Upper lobe of right lung (tissue), 1 donor: ENCODE measurements at regions not wholly inside any gene's neighbourhood (a gene's known extent, or its start where the extent isn't known, plus 50 kb on each side); places are given as distances from the start of the nearest gene placed in this dataset.
"Not testable (repeated sequence)": the region's sequence is repeated elsewhere in the genome, so short reads cannot be mapped to it uniquely, and the experiment has no call there.

Experiments used
- ATAC-seq: fragments of 200-7000 bp; cut with Tn5 transposase; one replicate; pipeline ENCODE4 v1.9.1; 2020; ENCODE audit warnings: mild to moderate bottlenecking, moderate library complexity
- DNase-seq: peaks from one replicate; pipeline ENCODE4 v3.0.0-alpha.2; 2020
- H3K27ac ChIP-seq: fragments of 200-600 bp; one replicate; pipeline ENCODE4 v1.8.0; 2022
- H3K27me3 ChIP-seq: fragments of 200-600 bp; one replicate; pipeline ENCODE4 v1.8.0; 2022; ENCODE audit warnings: mild to moderate bottlenecking
- H3K36me3 ChIP-seq: fragments of 200-600 bp; one replicate; pipeline ENCODE4 v1.8.0; 2022
- H3K4me1 ChIP-seq: fragments of 200-600 bp; one replicate; pipeline ENCODE4 v1.8.0; 2022
- H3K4me3 ChIP-seq: fragments of 200-600 bp; one replicate; pipeline ENCODE4 v1.8.0; 2022; ENCODE audit warnings: mild to moderate bottlenecking
- H3K9me3 ChIP-seq: fragments of 200-600 bp; one replicate; pipeline ENCODE4 v1.8.0; 2022
- intact Hi-C: fragments of 100-400 bp; cut with DNase I; formaldehyde crosslinking; loops from one replicate; pipeline ENCODE4 v1.11.0; 2022
- TF ChIP-seq, protein P1 (sequence below): fragments of 200-600 bp; IDR thresholded peaks from one replicate; pipeline ENCODE4 v1.8.0; 2022; ENCODE audit warnings: antibody characterized with exemption
- donor health status: DM: no; HTN: yes; CAD: no; lungs with severe emphysema.

DNA sequence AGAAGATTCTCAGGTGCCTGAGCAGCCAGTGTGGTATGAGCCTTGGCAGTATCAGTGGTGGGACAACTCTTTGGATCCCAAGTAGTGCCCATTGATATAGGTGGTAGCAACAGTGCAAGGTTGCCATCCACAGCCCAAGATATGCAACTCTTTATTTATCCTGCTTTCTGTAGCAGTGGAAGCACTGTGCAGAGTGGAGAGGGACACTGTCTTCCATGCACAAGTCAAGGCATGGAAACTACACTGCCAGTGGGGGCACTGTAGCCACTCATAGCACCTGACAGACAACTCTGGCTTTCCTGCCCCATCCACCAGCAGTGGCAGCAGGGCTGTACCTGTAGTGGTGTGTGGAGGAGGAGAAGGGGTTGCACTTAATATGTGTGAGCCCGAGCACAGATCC lies 409.6 kb upstream of the TMEFF2 start:
- intact Hi-C loops = no loop called here
- DNase-seq (no peak), ATAC-seq (peak; percentile 26)
- TF ChIP-seq, protein P1, sequence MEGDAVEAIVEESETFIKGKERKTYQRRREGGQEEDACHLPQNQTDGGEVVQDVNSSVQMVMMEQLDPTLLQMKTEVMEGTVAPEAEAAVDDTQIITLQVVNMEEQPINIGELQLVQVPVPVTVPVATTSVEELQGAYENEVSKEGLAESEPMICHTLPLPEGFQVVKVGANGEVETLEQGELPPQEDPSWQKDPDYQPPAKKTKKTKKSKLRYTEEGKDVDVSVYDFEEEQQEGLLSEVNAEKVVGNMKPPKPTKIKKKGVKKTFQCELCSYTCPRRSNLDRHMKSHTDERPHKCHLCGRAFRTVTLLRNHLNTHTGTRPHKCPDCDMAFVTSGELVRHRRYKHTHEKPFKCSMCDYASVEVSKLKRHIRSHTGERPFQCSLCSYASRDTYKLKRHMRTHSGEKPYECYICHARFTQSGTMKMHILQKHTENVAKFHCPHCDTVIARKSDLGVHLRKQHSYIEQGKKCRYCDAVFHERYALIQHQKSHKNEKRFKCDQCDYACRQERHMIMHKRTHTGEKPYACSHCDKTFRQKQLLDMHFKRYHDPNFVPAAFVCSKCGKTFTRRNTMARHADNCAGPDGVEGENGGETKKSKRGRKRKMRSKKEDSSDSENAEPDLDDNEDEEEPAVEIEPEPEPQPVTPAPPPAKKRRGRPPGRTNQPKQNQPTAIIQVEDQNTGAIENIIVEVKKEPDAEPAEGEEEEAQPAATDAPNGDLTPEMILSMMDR = no peak
- Histone ChIP-seq H3K36me3 (no peaks in the 10 kb centered on the region), H3K9me3 (no peaks in the 10 kb centered on the region), H3K4me1 (no peaks in the 10 kb centered on the region), H3K4me3 (no peak overlapping the region), H3K27me3 (no peaks in the 10 kb centered on the region), H3K27ac (no peak overlapping the region)

DNA sequence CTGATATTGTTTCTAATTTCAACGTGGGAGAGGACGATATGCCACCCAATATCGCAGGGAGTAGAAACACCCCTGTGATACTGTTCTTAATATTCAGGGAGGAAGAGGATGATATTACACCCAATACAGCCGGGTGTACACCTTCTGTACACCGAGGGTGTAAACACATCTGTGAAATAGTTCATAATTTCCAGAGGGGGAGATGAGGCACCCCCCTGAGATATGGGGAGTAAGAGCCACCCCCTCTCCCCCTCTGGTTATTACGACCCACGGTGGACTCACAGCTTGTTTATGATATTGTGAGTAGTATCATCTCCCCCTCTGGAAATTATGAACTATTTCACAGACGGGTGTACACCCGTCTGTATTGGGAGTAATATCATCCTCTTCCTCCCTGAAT lies 403.9 kb upstream of the TMEFF2 start:
- H3K4me3 ChIP-seq, H3K4me1 ChIP-seq, ATAC-seq, DNase-seq, H3K9me3 ChIP-seq, H3K36me3 ChIP-seq, intact Hi-C loops, H3K27me3 ChIP-seq, H3K27ac ChIP-seq: not testable (repeated sequence)

DNA sequence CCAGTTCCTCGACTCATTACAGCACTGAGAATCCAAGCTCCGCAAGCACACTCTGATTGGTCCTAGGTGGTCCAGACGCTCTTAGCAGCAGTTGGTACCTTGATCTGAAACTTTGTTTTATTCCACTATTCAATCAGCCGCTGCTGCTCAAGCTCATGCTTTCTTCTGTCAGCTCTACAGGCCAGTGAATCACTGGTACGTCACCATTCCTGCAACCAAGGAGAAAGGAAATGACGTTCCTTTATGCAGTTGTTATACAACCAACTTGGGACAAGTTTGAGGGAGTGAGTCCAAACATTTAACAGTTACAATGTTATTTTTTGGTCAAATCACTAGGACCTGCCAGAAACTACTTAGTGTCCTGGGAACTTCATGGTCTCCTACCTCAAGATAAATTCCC lies 398.8 kb upstream of the TMEFF2 start:
- TF ChIP-seq, protein P1 = no peak
- Histone ChIP-seq H3K9me3 (no peaks in the 10 kb centered on the region), H3K27me3 (no peaks in the 10 kb centered on the region), H3K36me3 (no peaks in the 10 kb centered on the region), H3K27ac (no peak overlapping the region), H3K4me1 (no peaks in the 10 kb centered on the region), H3K4me3 (no peak overlapping the region)
- DNase-seq (no peak), ATAC-seq (no peak)
- intact Hi-C loops = no loop called here

DNA sequence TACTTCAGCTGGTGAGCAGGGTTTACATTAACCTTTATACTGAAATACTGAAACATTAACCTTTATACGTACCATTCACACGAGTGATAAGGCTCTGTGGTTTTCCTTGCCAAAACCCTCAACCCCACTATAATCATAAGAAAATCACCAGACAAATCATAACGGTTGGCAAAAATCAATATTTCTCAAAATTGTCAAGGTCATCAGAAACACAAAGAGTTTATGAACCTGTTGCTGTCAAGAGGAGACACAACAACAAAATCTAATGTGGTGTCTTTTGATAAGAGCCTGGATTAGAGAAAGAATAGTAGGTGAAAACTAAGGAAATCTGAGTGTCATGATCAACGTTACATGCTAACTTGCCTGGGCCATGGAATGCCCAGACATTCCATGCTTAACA lies 396.9 kb upstream of the TMEFF2 start:
- Histone ChIP-seq H3K4me3 (no peak overlapping the region), H3K9me3 (no peaks in the 10 kb centered on the region), H3K27me3 (no peaks in the 10 kb centered on the region), H3K4me1 (no peaks in the 10 kb centered on the region), H3K27ac (no peak overlapping the region), H3K36me3 (no peaks in the 10 kb centered on the region)
- TF ChIP-seq, protein P1 = no peak
- ATAC-seq (no peak), DNase-seq (no peak)
- intact Hi-C loops = no loop called here

DNA sequence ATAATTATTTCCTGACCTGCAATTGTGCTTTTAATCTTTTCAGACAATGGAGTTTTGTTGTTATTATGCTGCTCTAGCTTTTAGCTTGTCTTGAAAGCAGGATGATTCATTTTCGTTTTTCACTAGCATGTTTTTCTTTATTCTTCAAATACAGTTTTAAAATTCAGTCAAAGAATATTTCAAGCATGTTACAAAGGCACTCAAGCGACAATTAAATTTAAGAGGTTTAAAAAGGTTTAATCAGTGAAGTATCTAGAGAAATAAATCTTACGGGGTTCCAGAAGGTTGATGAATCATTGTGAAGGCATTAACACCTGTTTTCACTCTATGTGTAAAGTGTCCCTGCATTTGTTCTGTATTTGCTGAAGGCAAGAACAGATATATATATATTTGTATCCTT lies 390.7 kb upstream of the TMEFF2 start:
- H3K4me1 ChIP-seq = no peaks in the 10 kb centered on the region
- no peaks in the 10 kb centered on the region for H3K9me3 ChIP-seq
- ATAC-seq = no peak
- TF ChIP-seq, protein P1 = no peak
- H3K27ac ChIP-seq = no peak overlapping the region
- no peaks in the 10 kb centered on the region for H3K27me3 ChIP-seq
- H3K36me3 ChIP-seq = no peaks in the 10 kb centered on the region
- H3K4me3 ChIP-seq = no peak overlapping the region
- intact Hi-C loops = no loop called here
- no peak for DNase-seq

DNA sequence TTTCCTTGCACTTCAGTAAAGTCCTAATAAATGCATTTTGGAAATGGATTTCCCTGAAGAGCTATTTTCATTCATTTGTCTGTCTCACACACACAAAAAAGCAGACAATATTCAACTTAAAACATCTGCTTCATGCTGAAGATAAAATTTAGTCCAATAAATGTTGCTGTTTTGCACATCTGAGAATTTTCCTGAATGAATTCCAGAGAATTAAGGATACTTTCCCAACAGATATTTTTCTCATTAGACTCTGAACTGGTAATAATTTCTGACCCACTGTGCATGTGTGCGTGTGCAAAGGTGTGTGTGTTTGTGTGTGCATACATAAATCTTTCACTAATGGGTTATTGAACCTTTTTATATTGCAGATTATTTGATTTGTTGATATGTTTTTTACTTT lies 390.2 kb upstream of the TMEFF2 start:
- H3K4me1 ChIP-seq = no peaks in the 10 kb centered on the region

More for the DNA sequence above, 390.2 kb upstream of the TMEFF2 start:
- Histone ChIP-seq H3K36me3 (no peaks in the 10 kb centered on the region), H3K27ac (no peak overlapping the region), H3K4me3 (no peak overlapping the region), H3K9me3 (no peaks in the 10 kb centered on the region), H3K27me3 (no peaks in the 10 kb centered on the region)
- intact Hi-C loops = no loop called here
- ATAC-seq (no peak), DNase-seq (no peak)
- TF ChIP-seq, protein P1 = no peak
